ENCODE measurements at regions not wholly inside any gene's neighbourhood (a gene's known extent, or its start where the extent isn't known, plus 50 kb on each side); places are given as distances from the start of the nearest gene placed in this dataset.

- TF ChIP-seq POLR2A (IDR thresholded peaks at IDR 0.05) (no peak), POLR2AphosphoS5 (IDR thresholded peaks at IDR 0.05) (no peak)
- TF ChIP-seq, protein P1, sequence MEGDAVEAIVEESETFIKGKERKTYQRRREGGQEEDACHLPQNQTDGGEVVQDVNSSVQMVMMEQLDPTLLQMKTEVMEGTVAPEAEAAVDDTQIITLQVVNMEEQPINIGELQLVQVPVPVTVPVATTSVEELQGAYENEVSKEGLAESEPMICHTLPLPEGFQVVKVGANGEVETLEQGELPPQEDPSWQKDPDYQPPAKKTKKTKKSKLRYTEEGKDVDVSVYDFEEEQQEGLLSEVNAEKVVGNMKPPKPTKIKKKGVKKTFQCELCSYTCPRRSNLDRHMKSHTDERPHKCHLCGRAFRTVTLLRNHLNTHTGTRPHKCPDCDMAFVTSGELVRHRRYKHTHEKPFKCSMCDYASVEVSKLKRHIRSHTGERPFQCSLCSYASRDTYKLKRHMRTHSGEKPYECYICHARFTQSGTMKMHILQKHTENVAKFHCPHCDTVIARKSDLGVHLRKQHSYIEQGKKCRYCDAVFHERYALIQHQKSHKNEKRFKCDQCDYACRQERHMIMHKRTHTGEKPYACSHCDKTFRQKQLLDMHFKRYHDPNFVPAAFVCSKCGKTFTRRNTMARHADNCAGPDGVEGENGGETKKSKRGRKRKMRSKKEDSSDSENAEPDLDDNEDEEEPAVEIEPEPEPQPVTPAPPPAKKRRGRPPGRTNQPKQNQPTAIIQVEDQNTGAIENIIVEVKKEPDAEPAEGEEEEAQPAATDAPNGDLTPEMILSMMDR (IDR thresholded peaks at IDR 0.05 in 8 of 11, conservative IDR thresholded peaks at IDR 0.05 in 3 of 11), result no peak
Measured at GRCh38 chr3:159881208-159881607, 107.4 kb upstream of the IL12A start.

All from spleen (tissue), 7 donors.